SHP77 treated with DMSO at 0.1 percent for 48 hours (cell line): ENCODE measurements at regions not wholly inside any gene's neighbourhood (a gene's known extent, or its start where the extent isn't known, plus 50 kb on each side); places are given as distances from the start of the nearest gene placed in this dataset.

Experiments used
- DNase-seq: peaks from one replicate; lab custom pipeline; 2025; lab: John Stamatoyannopoulos, UW

DNA sequence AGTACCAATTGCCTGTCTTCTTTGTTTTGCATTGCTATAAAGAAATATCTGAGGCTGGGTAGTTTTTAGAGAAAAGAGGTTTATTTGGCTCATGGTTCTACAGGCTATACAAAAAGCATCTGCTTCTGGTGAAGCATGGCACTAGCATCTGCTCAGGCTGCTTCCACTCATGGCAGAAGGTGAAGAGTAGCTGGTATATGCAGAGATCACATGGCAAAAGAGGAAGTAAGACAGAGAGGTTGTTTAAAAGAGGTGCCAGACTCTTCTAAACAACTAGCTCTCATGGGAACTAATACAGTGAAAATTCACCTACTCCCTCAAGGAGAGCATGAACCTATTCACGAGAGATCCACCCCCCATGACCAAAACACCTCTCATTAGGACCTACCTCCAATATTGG is 56.7 kb upstream of the GUCA2B start:
- no peak for DNase-seq

GRCh38 chr1:42089246-42089645 is 64.0 kb upstream of the GUCA2B start:
- no peak for DNase-seq

DNA sequence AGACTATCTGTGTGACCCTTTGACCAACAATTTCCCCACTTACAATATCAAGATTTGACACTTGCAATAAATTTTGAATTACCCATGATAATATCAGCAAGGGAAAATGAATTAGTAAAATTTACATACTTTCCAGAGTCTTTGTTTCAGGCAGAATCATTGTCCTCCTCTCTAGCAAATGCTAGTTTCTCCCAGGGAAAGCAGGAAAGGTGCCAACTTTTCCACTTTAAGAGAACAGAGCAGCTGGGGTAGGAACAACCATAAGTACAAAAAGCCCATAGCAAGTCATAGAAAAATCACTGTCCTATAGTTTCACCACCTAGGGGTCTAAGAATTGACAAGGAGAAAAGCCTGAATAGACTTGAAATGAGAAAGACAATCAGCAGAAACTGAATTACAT is 67.1 kb upstream of the GUCA2B start:
- no peak for DNase-seq

- no peak for DNase-seq
These were observed 67.6 kb upstream of the GUCA2B start for GRCh38 chr1:42085596-42085995.

- no peak for DNase-seq
These were observed 71.7 kb upstream of the GUCA2B start for GRCh38 chr1:42081475-42081874.

- DNase-seq: no peak
These were observed 78.0 kb upstream of the GUCA2B start for GRCh38 chr1:42075179-42075578.

DNA sequence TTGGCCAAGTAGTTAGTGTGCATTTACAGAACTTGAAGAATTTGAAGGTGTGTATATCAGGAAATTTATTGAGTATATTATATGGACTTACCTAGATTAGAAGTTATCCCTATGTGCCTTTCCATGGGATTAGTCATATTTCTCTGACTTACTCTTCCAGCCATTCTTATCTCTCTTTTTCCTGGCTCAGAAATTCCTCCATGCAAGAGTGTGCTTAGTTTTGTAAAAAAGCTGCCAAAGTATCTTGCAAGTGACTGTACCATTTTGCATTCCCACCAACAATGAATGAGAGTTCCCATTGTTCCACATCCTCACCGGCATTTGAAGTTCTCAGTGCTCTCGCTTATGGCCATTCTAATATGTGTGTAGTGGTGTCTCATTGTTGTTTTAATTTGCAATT is 82.2 kb upstream of the GUCA2B start:
- no peak for DNase-seq

GRCh38 chr1:42057800-42058199 is 95.4 kb upstream of the GUCA2B start:
- DNase-seq: no peak

- no peak for DNase-seq
These were observed 96.8 kb upstream of the GUCA2B start for GRCh38 chr1:42056460-42056859.

- DNase-seq: no peak
These were observed 98.1 kb upstream of the GUCA2B start for GRCh38 chr1:42055061-42055460.

GRCh38 chr1:42052072-42052699 is 101.0 kb upstream of the GUCA2B start:
- DNase-seq: no peak

DNA sequence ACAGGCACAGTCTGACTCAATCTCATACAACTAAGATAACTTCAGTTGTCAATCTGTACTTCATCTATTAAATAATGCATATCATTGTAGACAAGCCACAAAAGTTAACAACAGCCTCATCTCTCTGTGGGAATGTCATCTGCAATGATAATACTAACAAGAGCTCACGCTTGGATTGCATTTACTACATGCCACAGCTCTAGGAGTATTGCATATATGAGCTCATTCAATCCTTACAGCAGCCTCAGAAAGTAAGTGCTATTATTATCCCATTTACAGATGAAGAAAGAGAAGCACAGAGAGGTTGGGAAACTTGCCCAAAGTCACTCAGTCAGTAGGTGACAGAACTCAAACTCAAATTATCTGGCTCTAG is 105.7 kb upstream of the GUCA2B start:
- no peak for DNase-seq

GRCh38 chr1:42046761-42047507 is 106.3 kb upstream of the GUCA2B start:
- DNase-seq: peak; percentile 91

DNA sequence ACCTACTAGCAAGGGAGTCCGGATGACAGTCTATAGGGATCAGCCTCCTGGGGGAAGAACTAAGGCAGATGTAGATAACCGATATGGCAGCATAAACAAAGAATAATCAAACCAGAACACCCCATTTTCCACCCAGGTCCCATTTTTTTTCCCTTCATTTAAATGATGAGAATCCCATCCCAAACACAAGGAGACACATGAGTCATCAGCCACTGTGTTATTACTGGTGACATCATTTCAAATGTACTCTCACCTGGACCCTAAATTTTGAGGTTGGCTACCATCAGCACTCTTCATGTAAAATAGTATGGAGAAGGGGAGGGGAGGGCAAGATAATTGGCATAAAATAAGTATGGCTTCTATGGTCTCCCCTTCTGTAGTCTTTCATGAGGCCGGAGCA is 108.9 kb upstream of the GUCA2B start:
- DNase-seq: no peak

GRCh38 chr1:42043811-42044210 is 109.4 kb upstream of the GUCA2B start:
- DNase-seq: no peak

DNA sequence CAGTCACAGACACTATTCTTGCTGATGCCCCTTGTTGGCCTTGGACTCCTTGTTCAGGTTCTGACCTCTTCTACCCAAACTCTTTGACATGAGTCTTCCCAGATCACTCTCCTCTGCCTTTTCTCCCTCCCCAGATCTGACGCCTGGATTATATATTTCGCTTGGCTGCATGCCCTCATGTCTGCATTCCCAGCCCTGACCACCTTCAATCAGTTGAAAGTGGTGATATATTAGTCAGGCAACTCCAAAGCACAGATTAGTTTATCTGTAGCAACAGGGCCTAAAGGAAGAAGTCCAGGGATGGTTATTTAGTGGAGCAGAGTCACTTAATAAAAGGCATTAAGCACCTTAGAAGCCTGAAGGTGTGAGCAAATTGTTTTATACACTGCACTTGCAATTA is 110.0 kb upstream of the GUCA2B start:
- DNase-seq: no peak

DNA sequence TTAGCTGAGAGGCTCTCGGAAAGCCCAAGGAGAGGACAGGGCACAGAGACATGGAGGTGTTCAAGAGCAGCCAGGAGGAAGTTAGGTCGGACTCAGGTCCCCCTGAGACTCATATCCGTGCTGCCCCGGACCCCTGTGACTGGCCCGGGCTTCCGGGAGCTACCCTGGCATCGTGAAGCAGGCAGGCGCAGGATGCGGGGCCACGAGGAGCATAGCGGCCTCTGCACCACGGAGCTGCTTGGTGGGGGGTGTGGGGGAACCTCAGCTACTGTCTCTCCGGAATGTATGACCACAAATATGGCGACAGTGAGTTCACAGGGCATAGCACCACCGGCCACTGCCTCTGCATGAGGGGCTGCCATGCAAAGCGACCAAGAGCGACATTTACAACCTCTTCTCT is 112.2 kb upstream of the GUCA2B start:
- DNase-seq: no peak

DNA sequence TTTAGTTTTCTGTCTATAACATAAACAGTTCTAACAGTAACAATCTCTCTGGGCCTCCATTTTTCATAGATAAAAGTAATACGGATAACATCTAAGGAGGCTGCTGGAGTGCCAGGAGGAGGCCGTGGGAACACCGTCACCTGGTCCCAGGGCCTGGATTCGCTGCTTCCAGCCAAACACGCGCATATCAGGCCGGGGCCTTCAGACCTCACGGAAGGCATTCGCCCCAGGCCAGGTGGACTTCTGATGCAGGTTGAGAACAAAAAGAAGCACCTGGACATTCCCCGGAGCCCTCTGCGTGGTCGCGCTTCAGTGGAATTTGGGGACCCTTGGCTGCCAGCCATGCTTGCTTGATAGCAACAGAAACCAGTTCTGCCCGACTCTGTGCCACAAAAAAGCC is 113.1 kb upstream of the GUCA2B start:
- no peak for DNase-seq

DNA sequence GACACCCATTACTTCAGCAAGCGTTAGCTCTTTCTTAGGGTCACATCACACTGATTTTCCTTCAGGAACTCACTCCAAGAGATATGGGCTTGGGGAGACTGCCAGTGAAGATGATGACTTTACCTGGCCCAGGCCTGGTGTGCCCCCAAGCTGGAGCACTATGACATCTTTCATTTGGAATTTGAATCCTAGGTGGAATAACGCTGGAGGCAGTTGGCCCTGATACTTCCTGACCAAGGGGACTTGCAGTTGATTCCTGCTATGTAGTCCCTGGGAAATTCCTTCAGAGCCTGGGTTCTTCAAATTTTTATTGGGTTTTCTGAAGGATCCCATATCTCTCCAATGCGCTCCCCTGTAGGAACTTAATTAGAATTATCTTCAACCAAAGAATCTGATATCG is 114.9 kb upstream of the GUCA2B start:
- no peak for DNase-seq

GRCh38 chr1:42037586-42037985 is 115.6 kb upstream of the GUCA2B start:
- DNase-seq: no peak

GRCh38 chr1:42037161-42037560 is 116.0 kb upstream of the GUCA2B start:
- DNase-seq: no peak

- peak; percentile 50 for DNase-seq
These were observed 117.2 kb upstream of the GUCA2B start for GRCh38 chr1:42035830-42036604.

DNA sequence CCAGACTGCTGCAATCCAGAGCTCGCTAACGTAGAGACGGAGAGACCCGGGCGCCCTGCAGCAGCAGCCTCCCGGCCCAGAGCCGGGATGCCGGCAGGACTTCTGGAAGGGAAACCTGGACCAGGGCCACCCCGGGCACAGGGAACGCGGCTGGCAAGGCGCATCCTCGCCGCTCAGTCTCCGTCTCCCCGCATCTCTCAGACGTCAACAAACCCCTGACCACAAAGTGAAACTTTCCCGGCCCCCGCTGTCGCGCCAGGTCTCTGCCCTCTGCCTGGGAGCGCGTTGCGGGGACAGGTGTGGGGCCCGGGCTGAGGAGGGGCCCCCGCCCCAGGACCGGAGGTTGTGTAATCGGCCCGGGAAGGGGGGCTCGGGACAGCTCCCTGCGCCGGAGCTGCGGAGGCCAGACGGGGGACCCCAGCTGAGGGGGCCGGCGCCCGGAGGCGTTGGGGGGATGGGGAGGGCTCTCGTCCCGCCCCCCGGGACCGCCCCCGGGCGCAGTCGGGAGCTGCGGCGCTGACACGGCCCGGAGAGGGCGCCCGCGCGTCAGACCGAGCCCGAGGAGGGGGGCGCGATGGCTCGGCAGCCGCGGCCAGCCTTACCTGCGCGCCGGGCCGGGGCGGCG is 116.6 kb upstream of the HIVEP3 start:
- peak; percentile 4 for DNase-seq
